CD14-positive monocyte (primary cell): ENCODE measurements at regions not wholly inside any gene's neighbourhood (a gene's known extent, or its start where the extent isn't known, plus 50 kb on each side); places are given as distances from the start of the nearest gene placed in this dataset.

Experiments
- DNase-seq, 3 donors: peaks; one replicate each; pipeline ENCODE4 v3.0.0-alpha.2; 2011 to 2022
- H2AFZ ChIP-seq: 2 replicates; pipeline ENCODE4 v1.6.0; 2012; ENCODE audit warnings: mild to moderate bottlenecking, low read depth, low read length, inconsistent platforms; ENCODE audit not compliant: insufficient read depth, poor library complexity, severe bottlenecking
- H3K27ac ChIP-seq, 2 donors: 1 replicate in 1 of 2; 2 replicates in 1 of 2; pipeline ENCODE4 v1.5.1; 2012 to 2013; ENCODE audit warnings: low read length in 2 of 2, control low read depth in 1 of 2, inconsistent platforms in 1 of 2, low read depth in 1 of 2, mild to moderate bottlenecking in 1 of 2
- H3K27me3 ChIP-seq, 2 donors: one replicate each; pipeline versions ENCODE4 v1.6.0 to v1.6.1; 2011 to 2013; ENCODE audit warnings: low read length in 2 of 2; ENCODE audit not compliant: control insufficient read depth in 2 of 2, insufficient read depth in 2 of 2
- H3K36me3 ChIP-seq, 2 donors: replicated peaks in 1 of 2; 1 replicate in 1 of 2; 2 replicates in 1 of 2; pipeline versions ENCODE4 v1.5.1 to v1.6.1; 2012 to 2013; ENCODE audit warnings: low read length in 2 of 2, control low read depth in 1 of 2, inconsistent platforms in 1 of 2, mild to moderate bottlenecking in 1 of 2; ENCODE audit not compliant: insufficient read depth in 2 of 2, control insufficient read depth in 1 of 2
- H3K4me1 ChIP-seq, 2 donors: 1 replicate in 1 of 2; 2 replicates in 1 of 2; pipeline versions ENCODE4 v1.5.1 to v1.6.1; 2012 to 2013; ENCODE audit warnings: low read length in 2 of 2, control low read depth in 1 of 2, inconsistent platforms in 1 of 2, mild to moderate bottlenecking in 1 of 2, moderate library complexity in 1 of 2; ENCODE audit not compliant: insufficient read depth in 2 of 2, control insufficient read depth in 1 of 2
- H3K4me2 ChIP-seq: replicated peaks from 2 replicates; pipeline ENCODE3; 2012; ENCODE audit warnings: low read length, moderate library complexity, mild to moderate bottlenecking; ENCODE audit not compliant: poor library complexity, severe bottlenecking; ENCODE audit errors: extremely low read depth
- H3K4me3 ChIP-seq, 3 experiments: fragments of 200-600 bp in 1 of 3; sonication (generic) in 1 of 3; replicated peaks in 1 of 3; 1 replicate in 2 of 3; 2 replicates in 1 of 3; pipeline ENCODE4 v1.5.1; 2011 to 2013; ENCODE audit warnings: low read length in 3 of 3, mild to moderate bottlenecking in 3 of 3, control low read depth in 2 of 3, low read depth in 2 of 3, inconsistent platforms in 1 of 3, moderate library complexity in 1 of 3
- H3K79me2 ChIP-seq: 2 replicates; pipeline ENCODE4 v1.6.0; 2012; ENCODE audit warnings: mild to moderate bottlenecking, control low read depth, inconsistent platforms, low read length, moderate library complexity; ENCODE audit not compliant: insufficient read depth
- H3K9ac ChIP-seq: 2 replicates; pipeline ENCODE4 v1.6.0; 2017; ENCODE audit warnings: low read length, mild to moderate bottlenecking; ENCODE audit not compliant: insufficient read depth, poor library complexity, severe bottlenecking
- H3K9me3 ChIP-seq, 2 donors: replicated peaks in 1 of 2; 1 replicate in 1 of 2; 2 replicates in 1 of 2; pipeline versions ENCODE4 v1.5.1 to v1.6.1; 2012 to 2013; ENCODE audit warnings: low read length in 2 of 2, control low read depth in 1 of 2; ENCODE audit not compliant: control insufficient read depth in 1 of 2, insufficient read depth in 1 of 2
- H4K20me1 ChIP-seq: 2 replicates; pipeline ENCODE4 v1.6.0; 2012; ENCODE audit warnings: mild to moderate bottlenecking, low read length, control low read depth, moderate library complexity; ENCODE audit not compliant: insufficient read depth
- H3K27ac Mint-ChIP-seq, 7 donors: one replicate each; pipeline ENCODE4 v1.8.0; 2020; ENCODE audit warnings: mild to moderate bottlenecking in 7 of 7, mixed read lengths in 7 of 7, moderate library complexity in 6 of 7, inconsistent platforms in 2 of 7
- H3K27me3 Mint-ChIP-seq, 3 donors: one replicate each; pipeline ENCODE4 v1.8.0; 2021 to 2022; ENCODE audit warnings: low read depth in 3 of 3, mild to moderate bottlenecking in 3 of 3, mixed read lengths in 3 of 3, moderate library complexity in 3 of 3, inconsistent platforms in 1 of 3
- H3K36me3 Mint-ChIP-seq, 2 donors: one replicate each; pipeline ENCODE4 v1.8.0; 2020; ENCODE audit warnings: mixed read lengths in 2 of 2, inconsistent platforms in 1 of 2, mild to moderate bottlenecking in 1 of 2
- H3K4me1 Mint-ChIP-seq: one replicate; pipeline ENCODE4 v1.8.0; 2020; ENCODE audit warnings: mild to moderate bottlenecking, mixed read lengths
- H3K4me3 Mint-ChIP-seq, 2 donors: one replicate each; pipeline ENCODE4 v1.8.0; 2020; ENCODE audit warnings: mild to moderate bottlenecking in 2 of 2, mixed read lengths in 2 of 2, moderate library complexity in 1 of 2
- H3K9me3 Mint-ChIP-seq, 7 donors: one replicate each; pipeline ENCODE4 v1.8.0; 2020 to 2022; ENCODE audit warnings: mixed read lengths in 7 of 7, mild to moderate bottlenecking in 6 of 7, moderate library complexity in 6 of 7, inconsistent platforms in 2 of 7
- WGBS: methylation state at CpG from one replicate; pipeline ENCODE4 v1.1.5; 2013; ENCODE audit warnings: missing lambda C conversion rate; ENCODE audit not compliant: insufficient coverage; 5-methylcytosine and 5-hydroxymethylcytosine counted together
- intact Hi-C, 2 donors: fragments of 100-400 bp; cut with micrococcal nuclease; formaldehyde crosslinking; loops; one replicate each; pipeline versions ENCODE4 v1.15.0 to v1.15.1; 2023
- TF ChIP-seq, protein P1 (sequence below): fragments of 200-600 bp; IDR thresholded peaks from one replicate; pipeline ENCODE4 v1.8.0; 2022; ENCODE audit warnings: antibody characterized with exemption, mild to moderate bottlenecking

DNA sequence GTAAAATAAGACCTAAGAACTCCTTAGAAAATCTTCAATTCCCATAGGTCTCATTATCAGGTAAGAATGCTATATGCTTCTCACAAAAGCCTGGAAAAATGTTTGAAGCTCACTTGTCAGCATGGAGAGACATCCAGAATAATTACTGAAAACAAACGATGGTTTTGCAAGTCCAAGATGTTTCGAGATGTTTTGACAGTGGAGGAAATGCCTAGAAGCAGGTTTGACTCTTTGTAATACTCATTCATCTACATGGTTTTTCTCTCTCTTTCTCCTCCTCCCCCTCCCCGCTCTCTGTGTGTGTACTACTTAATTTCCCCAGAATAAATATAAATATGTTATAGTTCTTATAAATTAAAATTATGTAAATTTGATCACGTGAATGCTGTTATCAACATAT is 131.9 kb upstream of the NR3C2 start:
- no CpG with 5 or more reads among the region's 4 CpGs for WGBS
- no peaks in the 10 kb centered on the region for H3K27me3 Mint-ChIP-seq
- no peaks in the 10 kb centered on the region for H3K4me1 Mint-ChIP-seq

DNA sequence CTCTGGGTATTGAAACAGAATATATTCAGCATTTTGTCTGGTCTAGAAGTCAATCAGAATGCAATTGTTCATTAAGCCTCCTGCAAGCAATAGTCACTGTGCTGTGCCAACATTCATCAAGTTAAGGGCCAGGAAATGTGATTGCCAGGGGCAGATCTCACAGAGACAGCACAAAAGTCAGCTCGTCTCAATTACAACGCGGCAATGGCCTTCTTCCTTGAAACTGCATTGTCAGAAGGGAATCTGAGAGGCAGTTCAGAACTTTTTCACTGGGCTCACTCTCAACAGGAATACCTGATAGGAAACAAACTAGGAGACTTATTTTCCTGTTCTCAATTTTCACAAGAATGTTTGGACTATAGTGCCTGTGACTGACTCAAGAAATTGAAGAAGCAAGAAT is 131.1 kb upstream of the NR3C2 start:
- Histone ChIP-seq H2AFZ (no peak overlapping the region), H3K4me3 (no peak overlapping the region), H3K4me1 (no peaks in the 10 kb centered on the region), H3K36me3 (no peaks in the 10 kb centered on the region), H3K27me3 (no peaks in the 10 kb centered on the region), H4K20me1 (no peaks in the 10 kb centered on the region), H3K9ac (no peak overlapping the region), H3K9me3 (peaks cover 3 to 5% of the 10 kb centered on the region in 2 donors), H3K79me2 (no peaks in the 10 kb centered on the region), H3K4me2 (no peak overlapping the region), H3K27ac (no peak overlapping the region)
- 60% methylated on average over 1 of the region's 3 CpGs for WGBS
- intact Hi-C loops, result no loop called here
- Mint-ChIP-seq H3K27ac (no peak overlapping the region), H3K9me3 (peaks cover 2 to 9% (median 4%) of the 10 kb centered on the region in 7 donors), H3K36me3 (no peaks in the 10 kb centered on the region), H3K4me1 (no peaks in the 10 kb centered on the region), H3K27me3 (no peaks in the 10 kb centered on the region), H3K4me3 (no peak overlapping the region)
- no peak for DNase-seq
- TF ChIP-seq, protein P1, sequence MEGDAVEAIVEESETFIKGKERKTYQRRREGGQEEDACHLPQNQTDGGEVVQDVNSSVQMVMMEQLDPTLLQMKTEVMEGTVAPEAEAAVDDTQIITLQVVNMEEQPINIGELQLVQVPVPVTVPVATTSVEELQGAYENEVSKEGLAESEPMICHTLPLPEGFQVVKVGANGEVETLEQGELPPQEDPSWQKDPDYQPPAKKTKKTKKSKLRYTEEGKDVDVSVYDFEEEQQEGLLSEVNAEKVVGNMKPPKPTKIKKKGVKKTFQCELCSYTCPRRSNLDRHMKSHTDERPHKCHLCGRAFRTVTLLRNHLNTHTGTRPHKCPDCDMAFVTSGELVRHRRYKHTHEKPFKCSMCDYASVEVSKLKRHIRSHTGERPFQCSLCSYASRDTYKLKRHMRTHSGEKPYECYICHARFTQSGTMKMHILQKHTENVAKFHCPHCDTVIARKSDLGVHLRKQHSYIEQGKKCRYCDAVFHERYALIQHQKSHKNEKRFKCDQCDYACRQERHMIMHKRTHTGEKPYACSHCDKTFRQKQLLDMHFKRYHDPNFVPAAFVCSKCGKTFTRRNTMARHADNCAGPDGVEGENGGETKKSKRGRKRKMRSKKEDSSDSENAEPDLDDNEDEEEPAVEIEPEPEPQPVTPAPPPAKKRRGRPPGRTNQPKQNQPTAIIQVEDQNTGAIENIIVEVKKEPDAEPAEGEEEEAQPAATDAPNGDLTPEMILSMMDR, result no peak

More for the DNA sequence above, 131.9 kb upstream of the NR3C2 start:
- Histone ChIP-seq H3K4me2 (no peak overlapping the region), H3K4me3 (no peak overlapping the region), H2AFZ (no peak overlapping the region), H3K4me1 (no peaks in the 10 kb centered on the region), H3K9ac (no peak overlapping the region), H3K79me2 (no peaks in the 10 kb centered on the region), H3K36me3 (no peaks in the 10 kb centered on the region), H3K9me3 (peaks cover 0 to 5% of the 10 kb centered on the region in 2 donors), H3K27ac (no peak overlapping the region), H3K27me3 (no peaks in the 10 kb centered on the region), H4K20me1 (no peaks in the 10 kb centered on the region)
- intact Hi-C loops, result no loop called here
- Mint-ChIP-seq H3K27ac (no peak overlapping the region), H3K4me3 (no peak overlapping the region), H3K9me3 (peaks cover 0 to 6% (median 0%) of the 10 kb centered on the region in 7 donors), H3K36me3 (no peaks in the 10 kb centered on the region)
- TF ChIP-seq, protein P1, result no peak
- DNase-seq, result no peak
